Ascending aorta (tissue), 2 donors: ENCODE measurements at regions not wholly inside any gene's neighbourhood (a gene's known extent, or its start where the extent isn't known, plus 50 kb on each side); places are given as distances from the start of the nearest gene placed in this dataset.
"Not testable (repeated sequence)": the region's sequence is repeated elsewhere in the genome, so short reads cannot be mapped to it uniquely, and the experiment has no call there.

Source experiments
- DNase-seq, 2 donors: peaks; one replicate each; pipeline ENCODE4 v3.0.0-alpha.2; 2019; ENCODE audit warnings: low spot score in 2 of 2
- H3K27ac ChIP-seq, 2 donors: fragments of 200-600 bp; sonication (generic); one replicate each; pipeline ENCODE4 v1.5.1; 2016 to 2017; ENCODE audit warnings: mild to moderate bottlenecking in 1 of 2
- H3K27me3 ChIP-seq: fragments of 200-600 bp; sonication (generic); one replicate; pipeline ENCODE4 v1.5.1; 2017
- H3K36me3 ChIP-seq, 2 donors: fragments of 200-600 bp; sonication (generic); one replicate each; pipeline ENCODE4 v1.5.1; 2016
- H3K4me1 ChIP-seq, 2 donors: fragments of 200-600 bp; sonication (generic); one replicate each; pipeline ENCODE4 v1.5.1; 2016 to 2017; ENCODE audit warnings: mild to moderate bottlenecking in 1 of 2
- H3K4me3 ChIP-seq, 2 donors: fragments of 200-600 bp; sonication (generic); one replicate each; pipeline ENCODE4 v1.5.1; 2016 to 2017; ENCODE audit warnings: mild to moderate bottlenecking in 1 of 2
- H3K9me3 ChIP-seq, 2 donors: fragments of 200-600 bp; sonication (generic); one replicate each; pipeline ENCODE4 v1.5.1; 2016
- CTCF ChIP-seq, 3 experiments: fragments of 200-600 bp in 2 of 3; fragments of 450-650 bp in 1 of 3; sonication (generic) in 2 of 3; IDR thresholded peaks; one replicate each; pipeline ENCODE4 v1.5.1; 2016 to 2019; ENCODE audit warnings: antibody characterized with exemption in 3 of 3, mild to moderate bottlenecking in 1 of 3, moderate library complexity in 1 of 3
- intact Hi-C: fragments of 100-400 bp; cut with DNase I; formaldehyde crosslinking; loops from one replicate; pipeline ENCODE4 v1.15.1; 2023

GRCh38 chr12:89770391-89770790, 61.8 kb upstream of the ATP2B1 start:
- Histone ChIP-seq H3K27me3 (no peaks in the 10 kb centered on the region), H3K9me3 (no peaks in the 10 kb centered on the region), H3K27ac (no peak overlapping the region), H3K4me3 (no peak overlapping the region), H3K4me1 (no peaks in the 10 kb centered on the region), H3K36me3 (no peaks in the 10 kb centered on the region)
- DNase-seq = no peak
- TF ChIP-seq CTCF (IDR thresholded peaks at IDR 0.05) = no peak
- intact Hi-C loops = no loop called here

- Histone ChIP-seq H3K4me3 (no peak overlapping the region), H3K36me3 (no peaks in the 10 kb centered on the region), H3K4me1 (no peaks in the 10 kb centered on the region), H3K9me3 (no peaks in the 10 kb centered on the region), H3K27ac (no peak overlapping the region), H3K27me3 (no peaks in the 10 kb centered on the region)
- intact Hi-C loops = no loop called here
- DNase-seq = no peak
- no peak for TF ChIP-seq CTCF (IDR thresholded peaks at IDR 0.05)
Measured at GRCh38 chr12:89769483-89769818, 60.8 kb upstream of the ATP2B1 start.

GRCh38 chr12:89768586-89769482, 60.2 kb upstream of the ATP2B1 start:
- intact Hi-C loops = no loop called here
- Histone ChIP-seq H3K36me3 (no peaks in the 10 kb centered on the region), H3K27ac (no peak overlapping the region), H3K4me1 (no peaks in the 10 kb centered on the region), H3K4me3 (no peak overlapping the region), H3K9me3 (no peaks in the 10 kb centered on the region), H3K27me3 (no peaks in the 10 kb centered on the region)
- no peak for TF ChIP-seq CTCF (IDR thresholded peaks at IDR 0.05)
- DNase-seq = no peak

- no peaks in the 10 kb centered on the region for H3K4me1 ChIP-seq
- H3K27ac ChIP-seq = no peak overlapping the region
- no peaks in the 10 kb centered on the region for H3K36me3 ChIP-seq
- H3K4me3 ChIP-seq = no peak overlapping the region
- intact Hi-C loops = no loop called here
- DNase-seq = no peak
- TF ChIP-seq CTCF (IDR thresholded peaks at IDR 0.05) = no peak
- H3K27me3 ChIP-seq = no peaks in the 10 kb centered on the region
- H3K9me3 ChIP-seq = no peaks in the 10 kb centered on the region
Measured at GRCh38 chr12:89765959-89766824, 57.6 kb upstream of the ATP2B1 start.

GRCh38 chr12:89764164-89764563, 55.5 kb upstream of the ATP2B1 start:
- H3K27me3 ChIP-seq, H3K36me3 ChIP-seq, DNase-seq, H3K9me3 ChIP-seq, H3K27ac ChIP-seq, intact Hi-C loops, H3K4me1 ChIP-seq, H3K4me3 ChIP-seq: not testable (repeated sequence)
